GM21576 (cell line): ENCODE measurements at regions not wholly inside any gene's neighbourhood (a gene's known extent, or its start where the extent isn't known, plus 50 kb on each side); places are given as distances from the start of the nearest gene placed in this dataset.
"Not testable (repeated sequence)": the region's sequence is repeated elsewhere in the genome, so short reads cannot be mapped to it uniquely, and the experiment has no call there.

ENCODE experiments used
- ATAC-seq: cut with Tn5 transposase; IDR thresholded peaks from one replicate; pipeline ENCODE4 v1.9.1; 2021; ENCODE audit warnings: mild to moderate bottlenecking, moderate library complexity; ENCODE audit not compliant: unreplicated experiment

DNA sequence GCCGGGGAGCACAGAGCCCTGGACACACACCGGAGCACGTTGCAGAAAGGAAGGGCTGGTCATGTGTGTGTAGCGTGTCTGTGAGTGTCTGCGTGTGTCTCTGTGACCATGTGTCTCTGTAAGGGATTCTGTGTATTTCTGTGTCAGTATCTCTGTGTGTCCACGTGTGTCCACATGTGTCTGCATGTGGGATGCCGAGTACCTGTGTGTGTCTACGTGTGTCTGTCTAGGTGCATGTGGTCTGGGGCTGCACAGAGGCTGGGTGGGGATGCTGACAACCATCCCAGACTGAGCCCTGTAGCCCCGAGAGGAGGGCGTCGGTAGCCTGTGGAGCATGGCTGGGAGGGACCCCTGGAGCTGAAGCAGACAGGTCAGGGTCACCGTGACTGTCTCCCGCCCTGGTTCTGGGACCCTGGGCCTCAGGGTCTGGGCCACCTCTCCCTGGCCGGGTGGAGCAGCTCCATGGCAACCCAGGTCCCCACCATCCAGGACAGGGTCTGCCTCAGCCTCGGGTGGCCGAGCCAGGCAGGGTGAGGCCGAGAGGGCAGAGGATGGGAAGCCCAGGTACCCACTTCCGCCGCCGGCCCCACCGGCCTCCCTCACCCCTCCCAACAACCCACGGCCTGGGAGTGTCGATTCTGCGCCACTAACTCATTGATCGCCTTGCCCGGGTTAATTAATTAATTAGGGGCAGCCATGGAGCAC, 122.7 kb downstream of the FAM53A start:
- ATAC-seq, result no peak

DNA sequence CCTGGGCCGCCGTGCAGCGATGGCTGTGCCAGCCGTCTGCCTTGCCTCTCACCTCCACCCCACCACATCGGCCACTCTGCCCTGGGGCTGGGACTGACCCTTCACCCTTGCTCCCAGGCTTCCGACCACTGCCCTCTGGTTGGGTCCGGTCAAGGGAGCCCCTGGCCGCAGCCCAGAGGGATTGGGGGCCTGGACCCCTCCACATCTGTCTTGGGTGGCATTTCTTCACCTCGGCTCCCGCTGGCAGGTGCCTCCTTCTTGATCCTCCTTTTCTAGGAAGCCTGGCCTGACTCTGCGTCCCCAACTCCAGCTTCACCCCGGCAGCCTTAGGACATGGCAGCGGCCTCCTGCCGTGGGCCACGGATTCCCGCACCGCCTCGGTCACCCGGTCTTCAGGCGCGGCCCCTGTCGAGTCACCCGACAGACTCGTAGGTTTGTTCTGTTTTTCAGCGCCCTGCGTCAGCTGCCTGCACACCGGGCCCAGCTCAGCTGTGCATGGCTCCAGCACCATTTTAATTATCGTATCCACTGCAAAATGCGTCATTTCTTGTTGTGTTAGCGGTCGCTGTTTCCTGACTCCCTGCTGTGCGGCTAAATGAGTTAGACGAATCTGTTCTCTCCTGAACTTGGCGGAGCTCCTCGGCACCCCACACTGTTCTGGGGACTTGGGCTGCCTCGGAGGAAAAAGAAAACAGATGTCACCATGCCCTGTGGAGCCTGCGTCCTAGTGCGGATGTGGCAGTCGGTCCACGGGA, 124.0 kb downstream of the FAM53A start:
- ATAC-seq, result no peak

DNA sequence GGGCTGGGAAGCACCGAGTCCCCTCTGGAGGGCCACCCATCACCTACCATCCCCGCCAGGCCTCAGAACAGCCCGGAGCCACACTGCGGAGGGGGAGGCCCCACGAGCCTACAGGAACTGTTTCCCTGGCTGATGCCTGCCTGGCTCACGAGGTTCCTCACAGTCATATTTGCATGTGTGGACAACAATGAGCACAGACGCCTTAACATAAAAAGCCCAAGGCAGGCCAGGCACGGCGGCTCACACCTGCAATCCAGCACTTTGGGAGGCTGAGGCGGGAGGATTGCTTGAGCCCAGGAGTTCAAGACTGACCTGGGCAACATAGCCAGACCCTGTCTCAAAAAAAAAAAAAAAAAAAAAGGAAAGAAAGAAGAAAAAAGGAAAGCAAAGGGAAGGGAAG, 125.9 kb downstream of the FAM53A start:
- ATAC-seq, result no peak

DNA sequence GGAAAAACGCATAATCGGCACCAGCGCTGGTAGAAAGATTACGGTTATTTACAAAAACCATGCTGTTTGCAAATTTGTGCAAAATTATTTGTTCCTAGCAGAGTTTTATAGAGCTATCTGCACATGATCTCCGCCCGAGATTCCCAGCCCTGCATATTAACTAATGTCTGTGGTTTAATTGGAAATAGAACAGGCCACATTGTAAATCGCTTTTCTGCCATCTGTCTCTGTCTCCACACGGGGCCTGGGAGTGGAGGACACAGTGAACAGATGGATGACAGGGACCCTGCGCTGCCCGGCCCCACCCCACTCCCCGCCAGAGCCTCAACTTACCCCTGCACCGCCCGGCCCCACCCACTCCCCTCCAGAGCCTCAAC, 126.9 kb downstream of the FAM53A start:
- ATAC-seq, result no peak

DNA sequence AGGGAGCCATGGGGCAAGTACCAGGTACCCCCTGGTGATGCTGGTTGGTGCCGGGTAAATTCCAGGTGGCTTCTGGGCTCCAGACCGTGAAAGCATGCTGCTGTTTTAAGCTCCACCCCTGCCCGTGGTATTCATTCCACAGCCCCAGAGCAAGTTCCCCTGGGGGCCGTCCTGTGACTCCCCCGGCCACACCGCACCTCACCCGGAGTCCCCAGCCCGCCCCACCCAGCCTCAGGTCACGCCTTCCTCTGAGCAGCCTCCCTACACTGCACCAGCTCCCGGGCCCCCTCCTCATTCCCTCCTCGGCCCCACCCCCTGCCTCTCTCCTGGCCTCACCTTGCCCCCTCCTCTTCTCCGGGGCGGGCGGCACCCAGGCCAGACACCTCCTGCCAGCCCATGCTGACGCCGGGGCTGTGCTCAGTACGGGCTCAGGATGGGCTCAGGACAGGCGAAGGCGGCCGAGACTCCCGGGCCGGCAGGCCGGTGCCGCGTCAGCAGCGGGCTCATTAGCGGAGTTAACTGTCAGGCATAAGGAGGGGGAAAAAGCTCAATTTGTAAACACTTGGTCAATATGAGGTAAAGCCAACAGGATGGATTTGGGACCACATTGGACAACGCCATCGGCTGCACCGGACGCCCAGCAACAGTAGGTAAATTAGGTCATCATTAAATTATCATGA, 127.4 kb downstream of the FAM53A start:
- ATAC-seq, result no peak

DNA sequence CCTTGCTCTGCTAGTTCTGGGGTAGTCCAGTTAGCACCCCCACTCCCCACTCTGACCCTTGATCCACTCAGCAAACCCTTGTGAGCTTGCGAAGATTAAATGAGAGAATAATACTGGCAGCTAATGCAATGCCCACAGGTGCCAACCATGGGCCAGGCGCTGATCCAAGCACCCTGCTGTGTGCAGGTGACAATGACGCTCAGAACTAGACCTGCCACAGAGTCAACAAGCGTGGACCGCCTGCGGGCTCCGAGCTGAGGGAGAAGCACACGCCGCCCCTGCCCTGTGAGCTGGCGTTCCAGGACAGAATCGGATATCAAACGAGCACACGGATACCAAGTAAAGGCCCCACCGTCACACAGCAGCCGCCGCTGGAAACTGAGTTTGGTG, 129.2 kb downstream of the FAM53A start:
- ATAC-seq, result no peak

DNA sequence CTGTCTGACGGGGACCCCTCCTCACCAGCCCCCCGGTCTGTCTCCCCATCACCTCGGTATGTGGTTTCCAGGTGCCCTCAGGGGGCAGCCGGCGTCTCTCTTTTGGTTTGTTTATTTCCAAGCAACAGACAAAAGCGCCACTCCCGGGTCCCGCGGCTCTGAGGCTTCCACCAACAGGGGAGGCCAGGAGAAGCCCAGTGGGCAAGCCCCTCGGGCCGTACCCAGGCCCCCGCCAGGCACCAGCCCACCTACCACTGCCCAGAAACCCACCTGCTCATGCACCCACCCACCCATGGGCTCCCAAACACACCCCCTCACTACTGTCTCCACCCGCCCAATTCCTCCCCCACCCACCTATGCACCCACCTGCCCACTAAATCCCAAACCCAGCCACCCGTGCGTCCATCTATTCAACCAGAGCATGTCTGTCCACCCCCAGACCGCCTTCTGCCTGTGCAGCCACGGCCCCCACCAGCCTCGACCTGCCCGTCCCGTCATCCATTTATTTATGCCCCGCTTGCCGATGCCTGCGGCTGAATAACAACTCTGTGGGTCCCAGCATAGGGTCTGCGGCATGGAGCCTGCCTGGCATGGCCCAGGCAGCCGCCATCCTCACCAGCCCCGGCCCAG, 129.8 kb downstream of the FAM53A start:
- ATAC-seq, result no peak

DNA sequence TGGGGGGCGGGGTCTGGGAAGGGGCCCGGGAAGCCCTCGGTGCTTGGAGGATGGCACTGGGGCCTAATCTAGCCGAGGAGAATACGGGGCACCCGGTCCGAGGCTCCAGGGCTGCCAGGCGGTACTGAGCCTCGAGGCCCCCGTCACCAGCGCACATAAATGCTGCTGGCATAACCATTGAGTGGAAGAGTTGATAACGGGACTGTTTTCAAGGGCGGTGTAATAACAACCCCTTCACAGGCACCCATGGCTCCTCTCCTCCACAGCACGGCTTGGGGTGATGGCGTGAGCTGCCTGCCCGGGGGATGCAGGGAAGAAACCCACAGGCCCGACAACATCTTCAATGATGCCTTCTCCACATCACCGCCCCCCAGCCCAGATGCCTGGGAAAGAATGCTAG, 130.7 kb downstream of the FAM53A start:
- no peak for ATAC-seq

DNA sequence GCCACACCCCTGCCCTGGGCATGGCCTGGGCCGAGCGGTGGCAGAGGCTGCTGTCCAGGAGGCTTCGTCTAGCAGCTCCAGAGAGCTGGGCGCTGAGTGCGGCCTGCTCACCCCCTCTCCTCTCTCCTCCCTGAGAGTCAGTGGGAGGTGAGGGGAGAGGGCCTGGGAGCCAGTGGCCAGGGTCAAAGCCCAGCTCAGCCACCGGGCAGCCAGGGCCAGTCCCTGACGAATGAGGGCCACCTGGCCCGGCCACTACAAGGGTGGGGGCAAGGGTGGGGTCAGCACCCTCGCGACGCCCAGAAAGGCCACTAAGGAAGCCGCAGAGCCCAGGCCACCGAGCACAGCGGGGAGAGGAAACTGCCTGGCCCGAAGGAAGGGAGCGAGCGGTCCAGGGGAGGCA, 131.7 kb downstream of the FAM53A start:
- ATAC-seq, result no peak

DNA sequence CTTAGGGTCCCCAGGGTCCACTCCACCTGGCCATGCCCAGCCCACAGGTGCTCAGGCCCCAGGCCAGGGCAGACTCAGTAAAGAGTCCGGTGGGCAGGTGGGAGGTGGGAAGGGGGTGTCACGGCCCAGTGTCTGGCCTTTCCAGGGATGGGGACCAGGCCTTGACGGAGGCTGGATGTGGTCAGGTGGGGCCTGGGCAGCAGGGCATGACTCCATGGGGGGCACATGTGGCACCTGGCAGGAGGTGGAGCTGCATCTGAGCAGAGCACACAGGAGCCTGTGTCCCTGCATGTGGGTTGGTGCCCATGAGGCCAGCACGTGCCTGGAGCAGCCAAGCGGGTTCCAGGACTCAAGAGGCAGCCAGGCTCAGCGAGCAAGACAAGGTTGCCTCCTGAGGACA, 132.9 kb downstream of the FAM53A start:
- ATAC-seq, result no peak

DNA sequence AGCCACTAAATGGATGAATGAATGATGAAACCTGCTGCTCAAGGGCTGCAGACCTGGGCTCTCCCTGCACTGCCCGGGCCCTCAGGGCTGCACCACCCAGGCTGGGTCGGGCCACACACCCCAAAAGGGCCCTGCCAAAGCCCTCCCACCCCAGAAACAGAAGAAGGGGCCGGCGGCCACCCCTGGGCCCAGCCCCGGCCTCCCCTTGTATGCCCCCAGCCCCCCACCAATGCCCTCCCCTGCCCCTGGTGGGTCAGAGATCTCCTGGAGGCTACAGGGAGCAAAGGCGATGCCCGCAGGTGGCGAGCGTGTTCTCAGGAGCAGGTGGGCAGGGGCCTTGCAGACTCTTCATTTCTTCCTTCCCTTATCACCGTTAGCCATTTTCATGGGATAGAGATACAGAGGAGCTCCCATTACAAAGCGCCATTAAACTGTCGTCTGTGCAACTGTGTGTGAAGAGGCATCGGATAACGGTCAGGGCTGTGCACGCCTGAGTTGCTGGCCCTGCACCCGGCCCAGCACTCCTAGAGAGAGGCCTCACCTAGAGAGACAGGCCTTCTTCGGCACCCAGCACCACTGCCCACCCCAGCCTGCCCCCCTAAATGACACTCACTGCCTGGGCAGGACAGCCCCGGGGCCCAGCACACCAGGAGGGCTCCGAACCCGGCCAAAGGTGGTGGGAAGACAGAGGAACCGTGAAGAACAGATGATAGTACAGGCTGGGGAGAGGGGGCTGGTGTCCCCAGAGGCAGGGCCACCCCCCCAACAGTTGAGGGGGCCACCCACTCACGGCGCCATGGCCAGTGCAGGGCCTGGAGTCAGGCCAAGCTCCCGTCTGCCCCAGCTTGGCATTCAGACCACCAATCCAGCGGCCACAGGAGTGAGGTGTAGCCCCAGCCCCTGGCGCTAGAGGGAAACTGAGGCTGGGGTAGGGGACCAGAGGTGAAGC, 133.7 kb downstream of the FAM53A start:
- ATAC-seq, result no peak

DNA sequence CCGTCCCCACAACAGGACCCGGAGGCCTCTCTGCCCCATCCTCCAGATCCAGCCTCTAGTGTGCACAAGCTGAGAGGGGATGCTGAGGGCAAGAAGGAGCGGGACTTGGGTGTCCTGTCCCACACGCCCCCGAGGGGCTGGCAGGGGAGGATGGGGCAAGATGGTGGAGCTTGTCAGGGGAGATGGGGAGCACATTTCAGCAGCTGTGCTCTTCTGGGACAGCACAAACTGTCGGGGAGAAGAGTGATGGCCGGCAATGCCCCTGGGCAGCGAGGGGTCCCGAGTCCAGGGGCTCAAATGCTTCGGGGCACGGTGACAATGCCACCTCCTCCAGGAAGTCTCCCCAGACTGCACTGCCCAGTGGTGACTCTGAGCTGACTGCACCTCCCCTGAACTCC, 134.5 kb downstream of the FAM53A start:
- ATAC-seq, result no peak

DNA sequence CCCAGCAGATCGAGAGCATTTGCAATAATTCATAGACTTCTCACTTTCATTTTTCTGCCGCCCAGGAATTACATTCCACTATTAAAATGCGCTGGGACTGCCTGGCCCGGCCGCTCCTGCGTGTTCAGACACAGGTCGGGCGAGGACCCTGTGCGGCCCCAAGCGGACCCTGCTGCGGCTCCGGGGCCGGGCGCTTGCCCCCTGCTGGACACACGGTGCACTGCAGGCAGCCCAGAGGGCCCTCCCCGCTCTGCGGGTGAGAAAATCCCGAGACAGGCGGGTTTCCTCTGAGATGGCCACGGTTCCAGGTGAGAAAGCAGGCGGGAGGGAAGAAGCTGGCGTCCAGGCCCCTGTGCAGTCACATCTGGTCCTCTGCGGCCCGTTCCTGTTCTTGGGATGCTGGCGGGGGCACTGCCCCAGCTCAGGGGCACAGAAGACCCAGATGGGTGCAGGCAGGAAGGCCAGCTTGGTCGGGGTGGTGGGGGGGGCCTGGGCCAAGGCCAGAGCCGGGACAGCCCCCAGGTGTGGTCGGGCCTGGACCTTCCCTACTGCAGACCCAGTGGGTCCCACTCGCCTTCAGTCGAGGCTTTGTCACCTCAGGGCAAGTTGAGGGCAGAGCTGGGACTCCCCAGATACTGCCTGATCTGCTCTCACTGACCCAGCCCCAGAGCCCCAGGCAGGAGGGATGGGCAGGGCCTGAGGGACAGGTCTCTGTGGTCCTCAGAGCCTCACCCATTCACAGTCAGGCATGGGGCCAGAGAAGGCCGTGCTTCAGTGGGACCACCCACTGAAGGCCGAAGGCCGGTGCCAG, 135.1 kb downstream of the FAM53A start:
- ATAC-seq, result not testable (repeated sequence)

DNA sequence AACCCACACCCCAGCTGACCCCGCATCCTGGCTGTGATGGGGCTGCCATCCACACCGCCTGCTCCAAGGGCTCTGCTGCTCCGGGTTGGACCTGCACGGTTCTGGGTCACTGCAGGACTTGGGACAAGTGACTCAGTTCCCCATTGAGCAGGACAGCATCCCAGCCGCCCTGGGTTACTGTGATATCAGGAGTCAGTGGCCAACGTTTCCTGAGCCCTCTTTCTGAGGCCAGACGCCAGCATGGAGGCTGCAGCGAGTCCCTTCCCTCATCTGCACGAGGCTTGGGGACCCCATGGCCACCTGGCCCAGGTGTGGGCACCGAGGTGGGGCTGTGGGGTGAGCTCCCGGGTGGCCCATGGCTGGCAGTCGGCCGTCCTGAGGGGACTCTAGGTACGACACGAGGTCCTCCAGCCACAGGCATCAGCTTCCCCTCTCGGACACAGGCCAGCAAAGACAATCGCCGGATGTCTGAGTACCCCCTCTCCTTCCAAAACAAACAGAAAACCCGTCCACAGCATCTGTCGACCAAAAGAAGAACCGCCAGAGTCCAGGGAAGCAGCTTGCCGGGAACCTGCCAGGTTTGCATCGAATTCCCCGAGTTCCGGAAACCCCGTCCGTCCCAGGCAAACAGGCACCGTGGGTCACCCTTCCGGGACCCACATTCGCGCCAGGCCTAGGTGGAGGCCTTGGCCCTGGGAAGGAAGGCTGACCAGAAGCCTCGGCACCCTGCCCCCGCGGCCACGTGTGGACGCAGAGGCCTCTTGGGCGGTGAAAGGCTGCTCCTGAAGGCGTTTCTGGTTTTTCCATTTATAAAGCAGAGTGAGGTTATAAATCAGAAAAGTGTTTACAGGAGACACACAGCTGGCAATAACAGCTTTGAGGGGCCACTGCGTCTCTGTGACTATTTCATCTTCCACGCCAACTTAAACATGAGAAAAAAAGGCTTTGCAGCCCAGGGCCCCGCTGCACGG, 136.0 kb downstream of the FAM53A start:
- ATAC-seq, result no peak

DNA sequence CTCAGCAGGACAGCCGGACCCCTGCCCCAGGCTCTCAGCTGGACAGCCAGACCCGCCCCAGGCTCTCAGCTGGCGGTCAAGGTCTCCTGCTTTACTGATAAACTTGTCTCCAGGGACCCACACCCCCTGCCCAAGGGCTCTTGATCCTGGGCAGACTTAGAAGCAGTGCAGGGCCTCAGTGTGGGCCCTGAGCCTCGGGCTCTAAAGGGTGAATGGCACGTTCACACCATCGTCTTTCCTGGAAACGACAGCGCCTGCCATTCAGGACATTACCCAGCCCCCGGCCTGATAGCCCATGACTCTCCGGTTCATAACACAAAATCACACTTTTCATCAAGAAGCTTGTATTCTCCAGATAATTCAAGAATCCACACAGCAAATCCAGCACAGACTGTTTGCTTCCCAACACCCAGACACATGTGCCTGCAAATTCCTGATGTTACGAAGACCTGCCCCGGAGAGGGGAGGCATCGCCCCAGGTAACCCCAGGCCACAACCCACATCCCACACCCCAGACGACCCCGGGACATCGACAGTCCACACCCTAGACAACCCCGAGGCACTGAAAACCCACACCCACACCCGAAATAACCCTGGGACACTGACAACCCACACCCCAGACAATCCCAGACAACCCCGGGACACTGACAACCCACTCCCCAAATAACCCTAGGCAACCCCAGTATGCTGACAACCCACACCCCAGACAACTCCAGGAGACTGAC, 136.8 kb downstream of the FAM53A start:
- ATAC-seq, result no peak

DNA sequence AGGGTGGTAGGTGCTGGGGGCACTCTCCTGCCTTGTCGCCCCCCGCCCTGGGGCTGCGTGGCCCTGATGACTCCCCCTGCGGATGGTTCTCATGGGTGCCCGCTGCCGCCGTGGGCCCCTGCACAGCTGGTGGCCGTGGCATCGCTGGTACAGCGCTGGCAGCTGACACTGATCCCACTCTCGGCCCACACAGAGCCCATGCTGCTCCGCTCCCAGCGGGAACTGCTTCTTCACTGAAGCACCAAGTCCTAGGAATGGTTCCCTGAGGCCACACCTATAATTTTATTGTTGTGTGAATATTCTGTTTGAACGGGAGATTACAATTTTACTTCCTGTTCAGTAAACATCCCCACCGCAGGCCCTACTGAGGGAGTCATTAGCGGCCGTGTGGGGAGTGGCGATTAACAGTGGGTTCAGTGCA, 138.6 kb upstream of the NKX1-1 start:
- no peak for ATAC-seq

DNA sequence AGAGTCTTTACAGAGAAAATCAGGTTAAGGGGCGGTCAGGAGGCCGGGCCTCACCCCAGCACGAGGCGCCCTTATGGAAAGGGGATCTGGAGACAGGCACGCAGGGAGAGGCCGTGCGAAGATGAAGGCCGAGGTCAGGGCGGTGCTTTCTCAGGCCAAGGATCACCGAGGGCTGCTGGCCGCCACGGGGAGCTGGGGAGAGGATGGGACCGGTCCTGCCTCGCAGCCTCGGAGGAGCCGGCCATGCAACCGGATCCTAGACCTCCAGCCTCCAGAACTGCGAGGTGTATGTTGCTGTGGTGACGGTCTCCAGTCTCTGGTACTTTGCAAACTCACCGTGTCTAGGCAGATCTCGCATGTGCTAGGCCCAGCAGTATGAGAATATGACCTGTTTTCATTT, 138.2 kb upstream of the NKX1-1 start:
- not testable (repeated sequence) for ATAC-seq

DNA sequence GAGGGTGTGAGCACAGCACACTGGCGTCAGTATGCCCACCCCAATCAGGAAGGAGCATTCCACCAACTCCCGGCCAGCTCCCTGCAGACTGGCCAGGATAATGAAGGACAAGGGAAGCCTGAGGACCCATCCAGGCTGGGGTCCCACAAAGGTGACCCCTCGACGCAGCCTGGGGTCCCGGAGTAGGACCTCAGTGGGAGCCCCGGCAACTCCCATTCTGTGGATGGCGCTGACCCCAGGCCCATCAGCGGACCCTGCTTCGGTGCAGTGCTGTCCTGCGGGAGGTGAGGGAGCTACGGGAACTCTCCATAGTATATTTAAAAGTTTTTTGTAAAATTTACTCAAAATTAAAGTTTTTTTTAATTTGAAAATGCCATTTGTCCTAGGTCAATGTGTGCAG, 137.7 kb upstream of the NKX1-1 start:
- ATAC-seq, result no peak
